Activated CD8-positive, alpha-beta T cell treated with anti-CD3 and anti-CD28 coated beads for 36 hours (primary cell): ENCODE measurements at regions not wholly inside any gene's neighbourhood (a gene's known extent, or its start where the extent isn't known, plus 50 kb on each side); places are given as distances from the start of the nearest gene placed in this dataset.

Experiments
- ATAC-seq: fragments of 200-7000 bp; cut with Tn5 transposase; one replicate; pipeline ENCODE4 v1.10.0; 2021; ENCODE audit warnings: mild to moderate bottlenecking, moderate library complexity
- CTCF ChIA-PET: fragments of 350-600 bp; sonication (Branson Sonifier 250); formaldehyde crosslinking; loops from one replicate; lab custom pipeline; 2021; ENCODE audit warnings: antibody characterized with exemption; lab: Charles Lee
- POLR2A ChIA-PET: fragments of 350-600 bp; sonication (Branson Sonifier 250); formaldehyde crosslinking; loops from one replicate; lab custom pipeline; 2021; ENCODE audit warnings: antibody characterized with exemption; lab: Charles Lee
- DNase-seq: peaks from one replicate; pipeline ENCODE4 v3.0.0-alpha.2; 2020
- H3K27ac Mint-ChIP-seq: one replicate; pipeline ENCODE4 v1.8.0; 2021; ENCODE audit warnings: mild to moderate bottlenecking, mixed read lengths
- H3K27me3 Mint-ChIP-seq: one replicate; pipeline ENCODE4 v1.8.0; 2021; ENCODE audit warnings: mixed read lengths
- H3K36me3 Mint-ChIP-seq: one replicate; pipeline ENCODE4 v1.8.0; 2021; ENCODE audit warnings: low read depth, mixed read lengths
- H3K4me1 Mint-ChIP-seq: one replicate; pipeline ENCODE4 v1.8.0; 2021; ENCODE audit warnings: low read depth, mixed read lengths
- H3K4me3 Mint-ChIP-seq: one replicate; pipeline ENCODE4 v1.8.0; 2021; ENCODE audit warnings: mild to moderate bottlenecking, moderate library complexity, mixed read lengths
- H3K9me3 Mint-ChIP-seq: one replicate; pipeline ENCODE4 v1.8.0; 2021; ENCODE audit warnings: mixed read lengths
- intact Hi-C: fragments of 100-400 bp; cut with micrococcal nuclease; formaldehyde crosslinking; loops from one replicate; pipeline ENCODE4 v1.10.0; 2022
- TF ChIP-seq, protein P1 (sequence below): fragments of 200-600 bp; IDR thresholded peaks from one replicate; pipeline ENCODE4 v1.8.0; 2022; ENCODE audit warnings: antibody characterized with exemption, mild to moderate bottlenecking

DNA sequence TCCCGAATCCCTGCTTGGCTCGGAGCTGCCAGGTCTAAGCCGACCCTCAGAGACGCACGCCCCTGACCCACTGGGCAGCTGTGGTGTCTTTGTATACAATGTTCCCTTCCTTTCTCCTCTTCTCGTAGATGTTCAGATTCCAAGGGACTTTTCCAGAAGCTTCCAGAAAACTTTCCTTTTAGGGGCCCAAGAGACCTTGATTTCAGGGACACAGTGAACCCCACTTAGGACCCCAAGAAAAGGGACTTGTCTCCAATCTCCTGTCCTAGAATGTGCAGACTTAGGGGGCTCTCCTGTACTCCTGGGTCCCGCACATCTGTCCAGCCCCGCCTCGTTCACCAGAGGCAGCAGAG lies 103.5 kb downstream of the EDN3 start:
- intact Hi-C loops = loop anchor here (5.0 kb wide), 2 partner anchors 182 to 532 kb away; no protein-coding TSS in a partner anchor
- H3K27ac Mint-ChIP-seq = no peak overlapping the region
- TF ChIP-seq, protein P1, sequence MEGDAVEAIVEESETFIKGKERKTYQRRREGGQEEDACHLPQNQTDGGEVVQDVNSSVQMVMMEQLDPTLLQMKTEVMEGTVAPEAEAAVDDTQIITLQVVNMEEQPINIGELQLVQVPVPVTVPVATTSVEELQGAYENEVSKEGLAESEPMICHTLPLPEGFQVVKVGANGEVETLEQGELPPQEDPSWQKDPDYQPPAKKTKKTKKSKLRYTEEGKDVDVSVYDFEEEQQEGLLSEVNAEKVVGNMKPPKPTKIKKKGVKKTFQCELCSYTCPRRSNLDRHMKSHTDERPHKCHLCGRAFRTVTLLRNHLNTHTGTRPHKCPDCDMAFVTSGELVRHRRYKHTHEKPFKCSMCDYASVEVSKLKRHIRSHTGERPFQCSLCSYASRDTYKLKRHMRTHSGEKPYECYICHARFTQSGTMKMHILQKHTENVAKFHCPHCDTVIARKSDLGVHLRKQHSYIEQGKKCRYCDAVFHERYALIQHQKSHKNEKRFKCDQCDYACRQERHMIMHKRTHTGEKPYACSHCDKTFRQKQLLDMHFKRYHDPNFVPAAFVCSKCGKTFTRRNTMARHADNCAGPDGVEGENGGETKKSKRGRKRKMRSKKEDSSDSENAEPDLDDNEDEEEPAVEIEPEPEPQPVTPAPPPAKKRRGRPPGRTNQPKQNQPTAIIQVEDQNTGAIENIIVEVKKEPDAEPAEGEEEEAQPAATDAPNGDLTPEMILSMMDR = no peak
- H3K4me3 Mint-ChIP-seq = no peak overlapping the region
- POLR2A ChIA-PET = no interaction called here
- H3K27me3 Mint-ChIP-seq = peaks cover 9% of the 10 kb centered on the region
- DNase-seq (no peak), ATAC-seq (no peak)
- H3K4me1 Mint-ChIP-seq = peaks cover 2% of the 10 kb centered on the region
- no peaks in the 10 kb centered on the region for H3K36me3 Mint-ChIP-seq
- CTCF ChIA-PET = interaction anchor here (0.6 to 3.9 kb wide), 30 partner anchors 11 to 922 kb away, joined by 3 to 22 read pairs (median 4); no protein-coding TSS in a partner anchor
- H3K9me3 Mint-ChIP-seq = no peaks in the 10 kb centered on the region

DNA sequence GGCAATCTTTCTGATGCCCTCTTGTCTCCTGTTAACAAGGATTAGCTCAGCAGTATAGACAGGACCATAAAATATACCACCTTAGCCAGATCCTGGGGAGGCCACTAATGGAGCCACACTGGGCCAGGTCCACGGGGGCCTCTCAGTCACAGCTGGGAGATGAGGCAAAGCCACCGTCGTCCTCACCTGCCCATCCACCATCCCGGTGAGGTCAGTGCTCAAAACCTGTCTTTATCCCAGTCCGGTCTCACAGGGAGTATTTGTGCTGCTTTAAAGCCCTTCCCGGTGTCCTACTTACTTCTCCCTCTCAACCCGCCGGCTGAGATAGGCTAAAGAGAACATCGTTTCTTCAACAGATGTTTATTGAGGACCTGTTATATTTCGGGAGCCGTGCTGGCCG lies 104.3 kb downstream of the EDN3 start:
- no peaks in the 10 kb centered on the region for H3K9me3 Mint-ChIP-seq
- ChIA-PET CTCF (interaction anchor here (0.8 to 3.9 kb wide), 18 partner anchors 17 to 923 kb away, joined by 3 to 22 read pairs (median 4); no protein-coding TSS in a partner anchor), POLR2A (interaction anchor here (1.3 to 1.7 kb wide), 2 partner anchors 10 to 373 kb away, joined by 3 to 4 read pairs; partner anchors contain the start of gene ATP5F1E)
- H3K27me3 Mint-ChIP-seq = peaks cover 9% of the 10 kb centered on the region
- ATAC-seq = no peak
- TF ChIP-seq, protein P1 = no peak
- DNase-seq = no peak
- intact Hi-C loops = loop anchor here (5.0 kb wide), 2 partner anchors 182 to 532 kb away; no protein-coding TSS in a partner anchor
- H3K4me3 Mint-ChIP-seq = no peak overlapping the region
- H3K36me3 Mint-ChIP-seq = no peaks in the 10 kb centered on the region
- peaks cover 2% of the 10 kb centered on the region for H3K4me1 Mint-ChIP-seq
- no peak overlapping the region for H3K27ac Mint-ChIP-seq

DNA sequence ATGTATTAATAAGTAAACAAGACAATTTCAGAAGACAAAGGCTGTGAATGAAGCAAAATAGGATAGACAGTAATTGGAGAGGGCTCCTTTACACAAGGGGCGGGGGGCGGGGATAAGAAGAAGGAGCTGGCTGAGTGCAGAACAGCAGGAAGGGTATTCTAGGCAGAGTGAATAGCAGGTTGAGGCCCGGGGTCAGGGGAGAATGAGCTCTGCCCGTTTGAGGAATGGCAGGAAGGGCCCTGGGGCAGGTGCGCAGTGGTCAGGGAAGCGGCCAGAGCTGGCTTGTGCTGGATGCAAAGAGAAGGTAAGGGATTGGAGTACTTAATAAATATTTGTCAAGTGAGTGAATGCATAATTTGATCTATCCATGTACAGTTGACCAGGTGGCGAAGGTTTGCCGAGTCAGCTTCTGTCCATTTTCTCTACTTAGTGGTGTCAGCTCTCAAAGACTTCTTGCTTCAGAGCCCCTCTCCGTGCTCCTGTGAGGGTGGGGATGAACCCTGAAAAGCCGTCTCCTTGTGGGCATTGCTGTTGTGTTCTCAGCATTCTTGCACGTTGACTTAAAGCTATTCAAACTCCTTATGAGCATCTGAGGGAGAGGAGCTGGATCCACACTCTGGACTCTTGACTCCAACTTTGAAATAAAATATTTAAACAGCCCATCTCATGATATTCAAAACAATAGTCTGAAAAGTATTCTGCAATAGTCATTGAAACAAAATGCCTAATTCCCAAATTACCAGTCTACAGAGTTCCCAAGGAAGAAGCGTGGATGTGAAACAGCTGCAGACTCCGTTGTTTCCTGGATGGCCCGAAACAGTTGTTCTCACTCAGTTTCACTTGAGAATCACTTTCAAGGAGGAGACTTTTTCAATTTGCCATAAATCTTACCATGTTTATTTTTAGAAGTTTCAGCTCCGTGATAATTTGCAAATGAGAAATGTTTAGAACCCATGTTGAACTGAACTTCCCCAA lies 105.1 kb downstream of the EDN3 start:
- intact Hi-C loops = no loop called here
- TF ChIP-seq, protein P1 = no peak
- Mint-ChIP-seq H3K4me1 (peaks cover 2% of the 10 kb centered on the region), H3K27me3 (peaks cover 9% of the 10 kb centered on the region), H3K9me3 (no peaks in the 10 kb centered on the region), H3K36me3 (no peaks in the 10 kb centered on the region), H3K4me3 (no peak overlapping the region), H3K27ac (no peak overlapping the region)
- DNase-seq (no peak), ATAC-seq (no peak)
- CTCF ChIA-PET = interaction anchor here (1.1 to 3.9 kb wide), 7 partner anchors 16 to 924 kb away, joined by 3 to 22 read pairs (median 6); no protein-coding TSS in a partner anchor
- POLR2A ChIA-PET = interaction anchor here (1.3 to 1.7 kb wide), 2 partner anchors 9 to 374 kb away, joined by 3 to 4 read pairs; partner anchors contain the start of gene ATP5F1E

DNA sequence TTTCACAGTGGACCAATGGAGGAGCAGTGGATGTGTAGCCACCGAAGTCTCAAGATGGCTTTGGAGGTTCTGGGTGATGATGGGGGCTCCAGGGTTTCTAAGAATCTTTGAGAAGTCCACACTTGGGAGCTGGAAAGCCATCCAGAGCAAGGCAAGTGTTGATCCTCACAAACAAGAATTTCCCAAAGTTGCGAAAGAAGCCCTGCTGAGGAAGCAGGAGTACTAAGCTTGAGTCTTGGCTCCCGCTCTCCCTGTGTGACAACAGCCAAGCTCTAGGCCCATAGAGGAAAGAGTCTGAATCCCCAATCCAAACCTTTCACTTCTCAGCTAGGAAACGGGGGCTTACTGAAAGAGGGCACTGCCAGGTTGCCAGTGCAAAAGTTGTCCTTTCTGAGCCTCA lies 106.0 kb downstream of the EDN3 start:
- Mint-ChIP-seq H3K27ac (no peak overlapping the region), H3K27me3 (peaks cover 9% of the 10 kb centered on the region), H3K36me3 (no peaks in the 10 kb centered on the region), H3K4me1 (peaks cover 2% of the 10 kb centered on the region), H3K9me3 (no peaks in the 10 kb centered on the region), H3K4me3 (no peak overlapping the region)
- no peak for DNase-seq
- ChIA-PET POLR2A (interaction anchor here (0.8 to 1.7 kb wide), 2 partner anchors 12 to 374 kb away, joined by 3 to 4 read pairs; partner anchors contain the start of gene ATP5F1E), CTCF (interaction anchor here (1.6 to 3.9 kb wide), 3 partner anchors 184 to 351 kb away, joined by 3 to 22 read pairs (median 13); no protein-coding TSS in a partner anchor)
- TF ChIP-seq, protein P1 = no peak
- intact Hi-C loops = no loop called here
- no peak for ATAC-seq
